ENCODE measurements at regions not wholly inside any gene's neighbourhood (a gene's known extent, or its start where the extent isn't known, plus 50 kb on each side); places are given as distances from the start of the nearest gene placed in this dataset.
A peak's percentile ranks its signal among the peaks of the same experiment; 100 is the strongest.

GRCh38 chr13:78139765-78140164, 221.1 kb upstream of the EDNRB start:
- no peak for TF ChIP-seq CTCF (IDR thresholded peaks at IDR 0.05; ENCODE audit: low read depth, low read length, missing control alignments)
- DNase-seq (ENCODE audit: low read depth) = no peak
- H3K4me3 ChIP-seq (ENCODE audit: low read depth, low read length) = no peak overlapping the region

GRCh38 chr13:78138756-78139155, 220.1 kb upstream of the EDNRB start:
- no peak for DNase-seq (ENCODE audit: low read depth)
- H3K4me3 ChIP-seq (ENCODE audit: low read depth, low read length) = no peak overlapping the region
- no peak for TF ChIP-seq CTCF (IDR thresholded peaks at IDR 0.05; ENCODE audit: low read depth, low read length, missing control alignments)

DNA sequence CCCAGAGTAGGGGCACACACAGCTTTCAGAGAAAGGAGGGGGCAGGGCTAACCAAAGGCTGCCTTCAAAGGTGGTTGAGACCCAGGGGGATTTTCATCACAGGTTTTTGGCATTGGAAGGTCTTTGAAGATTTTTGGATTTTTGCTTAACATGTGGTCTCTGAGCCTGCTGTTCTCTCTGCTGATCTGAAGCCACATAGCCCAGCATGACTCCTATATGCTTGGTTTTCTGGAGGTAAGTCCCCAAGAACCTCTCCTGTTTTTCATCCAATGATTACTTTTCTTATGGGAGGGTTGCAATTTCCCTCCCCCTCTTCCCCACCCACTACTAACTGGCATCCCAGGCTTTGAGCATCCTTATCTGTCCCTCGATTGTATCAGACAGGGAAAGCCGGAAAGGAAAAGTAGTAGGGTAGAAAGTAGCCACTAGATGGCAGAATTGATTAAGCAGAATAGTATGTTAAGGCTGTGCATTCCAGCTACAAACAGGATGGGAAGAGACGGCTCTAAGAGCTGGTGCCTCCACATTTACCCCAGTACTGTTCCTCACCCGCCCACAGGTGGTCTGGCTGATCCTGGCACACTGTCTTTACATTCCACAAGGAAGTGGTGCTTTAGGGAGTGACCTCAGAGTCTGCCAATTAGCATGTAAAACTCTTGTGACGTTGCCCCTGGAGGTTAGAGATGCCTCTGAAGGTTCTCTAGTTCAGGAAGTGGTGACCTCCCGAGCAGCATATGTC, 218.9 kb upstream of the EDNRB start:
- peak; percentile 77 for TF ChIP-seq CTCF (IDR thresholded peaks at IDR 0.05; ENCODE audit: low read depth, low read length, missing control alignments)
- peak overlapping the region; percentile 35 for H3K4me3 ChIP-seq (ENCODE audit: low read depth, low read length)
- DNase-seq (ENCODE audit: low read depth) = peak; percentile 16

GRCh38 chr13:78136966-78137365, 218.3 kb upstream of the EDNRB start:
- no peak overlapping the region for H3K4me3 ChIP-seq (ENCODE audit: low read depth, low read length)
- no peak for TF ChIP-seq CTCF (IDR thresholded peaks at IDR 0.05; ENCODE audit: low read depth, low read length, missing control alignments)
- DNase-seq (ENCODE audit: low read depth) = no peak

DNA sequence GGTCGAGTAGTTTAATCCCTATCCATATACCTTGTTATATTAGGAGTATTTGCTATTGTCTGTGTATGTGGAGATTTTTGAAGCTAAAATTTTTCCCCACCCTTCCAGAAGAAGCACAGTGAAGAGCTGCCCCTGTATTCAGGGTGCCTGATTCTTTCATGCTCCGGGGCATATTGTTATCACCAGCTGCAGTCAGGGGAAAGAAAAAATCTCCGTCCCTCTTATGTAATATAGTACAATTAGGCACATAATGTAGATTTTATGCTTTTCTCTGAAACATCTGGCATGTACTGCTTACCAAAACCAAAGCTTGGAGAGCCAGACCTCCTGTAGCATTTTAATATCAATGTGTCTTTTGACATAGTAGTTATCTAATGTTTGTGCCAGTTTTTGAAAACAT, 214.9 kb upstream of the EDNRB start:
- DNase-seq (ENCODE audit: low read depth) = no peak
- no peak overlapping the region for H3K4me3 ChIP-seq (ENCODE audit: low read depth, low read length)
- no peak for TF ChIP-seq CTCF (IDR thresholded peaks at IDR 0.05; ENCODE audit: low read depth, low read length, missing control alignments)

GRCh38 chr13:78131811-78132210, 213.2 kb upstream of the EDNRB start:
- H3K4me3 ChIP-seq (ENCODE audit: low read depth, low read length) = no peak overlapping the region
- no peak for TF ChIP-seq CTCF (IDR thresholded peaks at IDR 0.05; ENCODE audit: low read depth, low read length, missing control alignments)
- no peak for DNase-seq (ENCODE audit: low read depth)

- TF ChIP-seq CTCF (IDR thresholded peaks at IDR 0.05; ENCODE audit: low read depth, low read length, missing control alignments) = no peak
- no peak overlapping the region for H3K4me3 ChIP-seq (ENCODE audit: low read depth, low read length)
- DNase-seq (ENCODE audit: low read depth) = no peak
Measured at GRCh38 chr13:78131346-78131745, 212.7 kb upstream of the EDNRB start.

Data from GM12864 (cell line).